ENCODE measurements at regions not wholly inside any gene's neighbourhood (a gene's known extent, or its start where the extent isn't known, plus 50 kb on each side); places are given as distances from the start of the nearest gene placed in this dataset.

- TF ChIP-seq, protein P1, sequence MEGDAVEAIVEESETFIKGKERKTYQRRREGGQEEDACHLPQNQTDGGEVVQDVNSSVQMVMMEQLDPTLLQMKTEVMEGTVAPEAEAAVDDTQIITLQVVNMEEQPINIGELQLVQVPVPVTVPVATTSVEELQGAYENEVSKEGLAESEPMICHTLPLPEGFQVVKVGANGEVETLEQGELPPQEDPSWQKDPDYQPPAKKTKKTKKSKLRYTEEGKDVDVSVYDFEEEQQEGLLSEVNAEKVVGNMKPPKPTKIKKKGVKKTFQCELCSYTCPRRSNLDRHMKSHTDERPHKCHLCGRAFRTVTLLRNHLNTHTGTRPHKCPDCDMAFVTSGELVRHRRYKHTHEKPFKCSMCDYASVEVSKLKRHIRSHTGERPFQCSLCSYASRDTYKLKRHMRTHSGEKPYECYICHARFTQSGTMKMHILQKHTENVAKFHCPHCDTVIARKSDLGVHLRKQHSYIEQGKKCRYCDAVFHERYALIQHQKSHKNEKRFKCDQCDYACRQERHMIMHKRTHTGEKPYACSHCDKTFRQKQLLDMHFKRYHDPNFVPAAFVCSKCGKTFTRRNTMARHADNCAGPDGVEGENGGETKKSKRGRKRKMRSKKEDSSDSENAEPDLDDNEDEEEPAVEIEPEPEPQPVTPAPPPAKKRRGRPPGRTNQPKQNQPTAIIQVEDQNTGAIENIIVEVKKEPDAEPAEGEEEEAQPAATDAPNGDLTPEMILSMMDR (IDR thresholded peaks at IDR 0.05), result no peak
- TF ChIP-seq EZH2phosphoT487 (IDR thresholded peaks at IDR 0.05) (no peak), EZH2 (IDR thresholded peaks at IDR 0.05) (no peak)
These were observed 293.7 kb downstream of the PCDH18 start for GRCh38 chr4:137238456-137239162.
